Ectodermal cell (in vitro differentiated cells): ENCODE measurements at regions not wholly inside any gene's neighbourhood (a gene's known extent, or its start where the extent isn't known, plus 50 kb on each side); places are given as distances from the start of the nearest gene placed in this dataset.

Source experiments
- H3K27ac ChIP-seq: 2 replicates; pipeline ENCODE4 v1.7.0; 2013; ENCODE audit warnings: mild to moderate bottlenecking, low read depth, low read length; ENCODE audit not compliant: insufficient read depth, poor library complexity, severe bottlenecking
- H3K27me3 ChIP-seq: 2 replicates; pipeline ENCODE4 v1.7.0; 2013; ENCODE audit warnings: mild to moderate bottlenecking, low read length; ENCODE audit not compliant: insufficient read depth, control insufficient read depth, poor library complexity, severe bottlenecking
- H3K36me3 ChIP-seq: one replicate; pipeline ENCODE4 v1.7.0; 2013; ENCODE audit warnings: low read length; ENCODE audit not compliant: control insufficient read depth, insufficient read depth
- H3K4me1 ChIP-seq: one replicate; pipeline ENCODE4 v1.7.0; 2013; ENCODE audit warnings: low read length; ENCODE audit not compliant: control insufficient read depth, insufficient read depth
- H3K4me3 ChIP-seq: 2 replicates; pipeline ENCODE4 v1.7.0; 2013; ENCODE audit warnings: low read depth, low read length, control low read depth; ENCODE audit not compliant: insufficient read depth
- H3K9me3 ChIP-seq: 2 replicates; pipeline ENCODE4 v1.7.0; 2013; ENCODE audit warnings: mild to moderate bottlenecking, low read length, moderate library complexity; ENCODE audit not compliant: control insufficient read depth
- WGBS, 2 experiments: methylation state at CpG; one replicate each; pipeline ENCODE4 v1.1.7; 2013; ENCODE audit warnings: missing lambda C conversion rate in 2 of 2; 5-methylcytosine and 5-hydroxymethylcytosine counted together

DNA sequence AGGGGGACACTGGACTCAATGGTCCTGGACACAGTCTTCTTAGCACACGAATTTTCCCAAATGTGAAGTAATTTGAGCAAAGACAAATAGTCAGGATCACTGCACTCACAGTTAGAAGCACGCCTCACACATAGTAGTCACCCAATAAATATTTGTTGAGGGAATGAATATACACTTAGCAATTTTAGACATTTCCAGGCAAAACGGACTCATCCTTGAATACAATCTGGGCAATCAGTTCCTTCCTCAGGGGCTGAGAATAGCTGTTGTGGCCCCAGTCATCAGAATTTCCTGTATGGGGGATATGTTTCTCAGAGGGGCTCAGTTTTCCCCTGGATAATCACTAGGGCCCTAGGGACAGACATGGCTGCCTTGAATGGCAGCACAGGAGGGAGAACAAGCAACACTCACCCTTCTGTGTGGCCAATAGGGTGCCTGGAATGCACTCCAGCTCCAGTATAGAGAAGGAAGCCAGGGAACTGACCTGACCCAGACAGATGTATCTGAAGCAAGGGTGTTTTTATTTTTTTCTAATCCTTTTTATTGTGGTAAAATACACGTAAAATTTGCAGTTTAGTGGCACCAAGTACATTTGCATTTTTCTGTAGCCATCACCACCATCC, 282.7 kb upstream of the ZNF32 start:
- H3K27me3 ChIP-seq, result no peaks in the 10 kb centered on the region
- WGBS, 2 experiments, result 94 to 95% methylated on average over 3 to 4 of the region's 4 CpGs
- H3K4me1 ChIP-seq, result no peaks in the 10 kb centered on the region
- H3K36me3 ChIP-seq, result no peaks in the 10 kb centered on the region
- H3K27ac ChIP-seq, result no peak overlapping the region
- no peaks in the 10 kb centered on the region for H3K9me3 ChIP-seq
- no peak overlapping the region for H3K4me3 ChIP-seq

DNA sequence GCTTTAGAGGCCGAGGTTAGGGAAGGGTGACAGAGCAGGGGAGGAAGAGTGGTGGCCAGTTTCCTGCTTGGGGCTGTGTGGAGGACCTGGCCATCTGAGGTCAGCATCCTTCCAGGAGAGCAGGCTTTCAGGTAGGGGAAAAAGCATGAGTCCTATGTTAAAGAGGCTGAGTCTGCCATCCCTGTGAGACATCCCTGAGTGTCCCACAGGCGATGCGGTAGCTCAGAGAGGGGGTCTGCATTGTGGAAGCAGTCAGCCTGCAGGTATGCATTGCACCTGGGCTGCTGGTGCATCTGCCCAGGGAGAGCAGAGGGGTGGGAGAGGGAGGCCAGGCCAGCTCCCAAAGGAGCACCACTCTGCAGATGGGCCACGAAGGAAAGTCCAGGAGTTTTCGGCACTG, 282.1 kb upstream of the ZNF32 start:
- no peak overlapping the region for H3K4me3 ChIP-seq
- H3K27ac ChIP-seq, result no peak overlapping the region
- no peaks in the 10 kb centered on the region for H3K9me3 ChIP-seq
- H3K4me1 ChIP-seq, result no peaks in the 10 kb centered on the region
- H3K27me3 ChIP-seq, result no peaks in the 10 kb centered on the region
- H3K36me3 ChIP-seq, result no peaks in the 10 kb centered on the region
- WGBS, 2 experiments, result 94 to 96% methylated on average over 5 of the region's 5 CpGs

DNA sequence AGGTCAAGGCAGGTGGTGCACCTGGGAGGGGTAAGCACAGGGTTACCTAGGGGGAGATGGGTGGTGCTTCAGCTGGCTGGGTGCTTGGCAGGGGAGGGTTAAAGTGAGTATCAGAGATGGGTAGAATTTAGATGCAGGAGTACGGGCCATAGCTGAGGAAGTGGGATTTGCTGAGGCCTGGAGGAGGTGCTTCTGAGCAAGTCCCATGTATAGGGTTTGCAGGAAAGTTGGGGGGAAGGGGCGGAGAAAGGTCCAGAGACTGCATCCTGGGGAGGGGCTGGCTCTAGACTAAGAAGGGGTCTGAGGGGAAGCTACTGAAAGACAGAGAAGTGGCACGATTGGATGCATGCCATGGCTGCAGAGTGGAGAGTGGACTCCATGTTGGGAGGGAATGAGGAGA, 281.6 kb upstream of the ZNF32 start:
- no peaks in the 10 kb centered on the region for H3K36me3 ChIP-seq
- H3K27ac ChIP-seq, result no peak overlapping the region
- 89 to 92% methylated on average over 3 of the region's 3 CpGs for WGBS, 2 experiments
- no peak overlapping the region for H3K4me3 ChIP-seq
- H3K27me3 ChIP-seq, result no peaks in the 10 kb centered on the region
- no peaks in the 10 kb centered on the region for H3K4me1 ChIP-seq
- H3K9me3 ChIP-seq, result no peaks in the 10 kb centered on the region

DNA sequence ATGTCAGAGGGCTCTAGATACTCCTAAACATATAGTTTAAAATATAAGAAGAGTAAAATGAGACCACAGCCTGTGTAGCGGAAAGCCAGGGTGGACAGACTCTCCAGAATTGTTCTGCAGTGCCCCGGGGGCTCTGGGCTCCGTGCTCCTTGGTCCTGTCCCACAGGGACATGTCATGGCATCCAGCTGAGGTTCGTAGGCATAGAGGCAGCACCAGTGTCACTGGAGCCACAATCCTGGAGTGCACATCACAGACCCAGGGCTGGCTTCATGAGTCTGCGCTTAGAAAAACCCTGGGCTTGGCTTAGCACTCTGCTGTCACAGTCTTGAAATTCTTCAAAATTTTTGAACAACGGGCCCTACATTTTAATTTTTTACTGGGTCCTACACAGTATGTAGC, 280.4 kb upstream of the ZNF32 start:
- no peaks in the 10 kb centered on the region for H3K9me3 ChIP-seq
- no peaks in the 10 kb centered on the region for H3K36me3 ChIP-seq

DNA sequence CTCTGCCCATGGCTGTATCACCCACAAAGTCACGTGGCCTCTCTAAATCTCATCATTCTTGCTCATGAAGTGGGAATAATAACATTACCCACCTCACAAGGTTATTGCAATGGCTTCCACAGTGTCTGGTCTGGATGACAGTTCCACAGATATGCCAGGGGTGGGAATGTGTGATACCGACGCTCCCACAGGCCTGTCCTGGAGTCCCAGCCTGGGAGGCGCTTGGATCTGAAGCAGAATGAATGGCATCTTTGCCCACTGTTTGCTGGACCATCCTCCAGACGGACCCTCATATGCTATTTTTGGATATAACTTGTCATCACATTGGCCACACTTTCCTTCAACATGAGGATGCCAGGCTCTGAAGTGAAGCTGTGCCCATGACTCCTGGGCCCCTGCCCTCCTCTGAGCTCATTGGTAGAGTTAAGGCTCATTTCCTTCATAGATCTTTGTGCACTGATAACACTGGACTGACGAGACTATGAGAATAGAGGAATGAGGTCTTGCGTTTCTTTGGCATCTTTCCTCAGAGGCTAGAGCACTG, 279.8 kb upstream of the ZNF32 start:
- H3K27ac ChIP-seq, result no peak overlapping the region
- H3K36me3 ChIP-seq, result no peaks in the 10 kb centered on the region
- 93 to 94% methylated on average over 7 of the region's 7 CpGs for WGBS, 2 experiments
- no peaks in the 10 kb centered on the region for H3K27me3 ChIP-seq
- H3K4me1 ChIP-seq, result no peaks in the 10 kb centered on the region
- H3K4me3 ChIP-seq, result no peak overlapping the region
- no peaks in the 10 kb centered on the region for H3K9me3 ChIP-seq

More for the DNA sequence above, 280.4 kb upstream of the ZNF32 start:
- Histone ChIP-seq H3K4me3 (no peak overlapping the region), H3K27me3 (no peaks in the 10 kb centered on the region), H3K4me1 (no peaks in the 10 kb centered on the region), H3K27ac (no peak overlapping the region)
- 94 to 96% methylated on average over 6 of the region's 6 CpGs for WGBS, 2 experiments

DNA sequence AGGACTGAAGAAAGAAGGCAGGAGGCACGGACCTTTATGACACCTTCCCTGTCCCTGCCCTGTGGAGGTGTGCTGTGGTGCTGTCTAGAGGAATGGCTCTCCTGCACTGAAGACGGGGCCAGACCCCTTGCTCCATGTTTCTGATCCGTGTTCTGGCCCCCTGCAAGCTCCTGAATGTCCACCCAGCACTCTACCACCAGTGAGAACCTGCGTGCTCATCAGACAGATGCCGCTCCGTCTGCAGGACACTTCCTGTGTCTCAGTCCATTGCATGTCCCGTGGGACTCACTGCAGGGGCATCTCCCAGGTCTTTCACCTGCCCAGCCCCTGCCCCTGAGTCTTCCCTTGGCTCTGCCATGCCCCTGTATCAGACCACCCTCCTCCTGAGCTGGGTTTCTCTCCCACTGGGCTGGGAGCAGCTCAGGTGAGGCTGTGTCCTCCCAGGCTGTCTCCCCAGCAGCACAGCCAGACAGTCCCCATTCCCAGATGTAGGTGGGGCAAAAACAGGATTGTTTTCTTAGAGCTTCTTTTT, 278.3 kb upstream of the ZNF32 start:
- H3K36me3 ChIP-seq, result no peaks in the 10 kb centered on the region
- H3K27me3 ChIP-seq, result no peaks in the 10 kb centered on the region
- H3K4me3 ChIP-seq, result no peak overlapping the region
- 81 to 83% methylated on average over 7 of the region's 7 CpGs for WGBS, 2 experiments
- no peaks in the 10 kb centered on the region for H3K4me1 ChIP-seq
- H3K9me3 ChIP-seq, result no peaks in the 10 kb centered on the region
- no peak overlapping the region for H3K27ac ChIP-seq

DNA sequence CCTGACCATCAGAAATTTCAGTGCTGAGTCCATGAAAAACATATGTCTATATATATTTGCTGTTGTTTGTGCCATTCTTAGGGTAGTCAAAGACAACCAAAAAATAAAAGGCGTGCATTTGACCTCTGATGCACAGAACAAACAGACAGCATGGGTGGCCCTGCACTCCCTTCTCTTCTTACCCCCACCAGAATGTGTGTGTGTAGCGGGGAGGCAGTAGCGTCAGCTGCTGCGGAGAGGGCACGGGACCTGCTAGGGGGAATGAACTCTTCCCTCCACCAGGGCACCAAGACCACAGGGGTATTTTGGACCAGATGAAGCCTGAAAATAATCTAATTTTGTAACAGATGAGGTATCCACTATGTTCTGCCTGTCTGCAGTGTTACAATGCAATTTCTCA, 277.7 kb upstream of the ZNF32 start:
- H3K27me3 ChIP-seq, result no peaks in the 10 kb centered on the region
- no peak overlapping the region for H3K27ac ChIP-seq
- no peaks in the 10 kb centered on the region for H3K9me3 ChIP-seq
- no peaks in the 10 kb centered on the region for H3K4me1 ChIP-seq
- 92 to 96% methylated on average over 5 of the region's 5 CpGs for WGBS, 2 experiments
- no peaks in the 10 kb centered on the region for H3K36me3 ChIP-seq
- H3K4me3 ChIP-seq, result no peak overlapping the region

DNA sequence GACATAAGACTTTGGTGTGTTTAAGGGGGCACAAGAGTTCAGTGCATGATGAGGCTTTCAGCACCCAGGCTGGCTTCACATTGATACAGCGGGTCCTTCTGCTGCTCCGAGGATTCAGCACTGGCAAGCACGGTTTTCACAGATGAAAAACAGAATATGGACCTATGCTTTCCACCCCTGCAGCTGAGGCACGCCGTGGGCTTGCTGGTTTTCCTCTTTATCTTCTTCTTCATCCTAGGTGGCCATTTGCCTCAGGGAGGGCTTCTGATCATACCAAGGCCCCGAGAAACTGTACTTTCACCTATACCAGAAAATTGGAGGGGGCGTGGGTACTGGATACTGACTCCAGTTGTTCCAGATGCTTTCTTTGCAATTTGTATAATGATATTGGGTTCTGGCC, 277.1 kb upstream of the ZNF32 start:
- no peaks in the 10 kb centered on the region for H3K27me3 ChIP-seq
- no peak overlapping the region for H3K27ac ChIP-seq
- no peaks in the 10 kb centered on the region for H3K9me3 ChIP-seq
- H3K4me3 ChIP-seq, result no peak overlapping the region
- no peaks in the 10 kb centered on the region for H3K36me3 ChIP-seq
- H3K4me1 ChIP-seq, result no peaks in the 10 kb centered on the region
- 95 to 96% methylated on average over 7 of the region's 7 CpGs for WGBS, 2 experiments

DNA sequence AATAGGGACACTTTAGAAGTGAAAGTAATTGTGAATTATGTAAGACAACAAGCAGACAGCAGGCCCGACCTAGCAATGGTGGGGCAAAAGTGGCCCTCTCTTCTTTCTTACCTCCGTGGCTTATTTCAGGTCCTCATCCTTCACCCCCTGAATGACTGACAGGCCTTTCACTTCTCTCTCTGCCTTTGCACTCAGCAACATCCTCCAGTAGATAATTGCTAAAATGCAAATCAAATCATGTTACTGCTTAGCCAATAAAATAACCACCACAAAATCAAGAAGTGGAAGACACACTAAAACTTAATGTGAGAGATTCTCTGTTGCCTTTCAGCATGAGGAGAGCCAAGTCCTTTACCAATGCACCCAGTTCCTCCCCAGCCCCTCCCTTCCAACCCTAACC, 274.6 kb upstream of the ZNF32 start:
- Histone ChIP-seq H3K36me3 (no peaks in the 10 kb centered on the region), H3K27me3 (no peaks in the 10 kb centered on the region), H3K4me3 (no peak overlapping the region), H3K9me3 (no peaks in the 10 kb centered on the region), H3K4me1 (no peaks in the 10 kb centered on the region), H3K27ac (no peak overlapping the region)
- WGBS, 2 experiments, result 60 to 74% methylated on average over 2 of the region's 2 CpGs

DNA sequence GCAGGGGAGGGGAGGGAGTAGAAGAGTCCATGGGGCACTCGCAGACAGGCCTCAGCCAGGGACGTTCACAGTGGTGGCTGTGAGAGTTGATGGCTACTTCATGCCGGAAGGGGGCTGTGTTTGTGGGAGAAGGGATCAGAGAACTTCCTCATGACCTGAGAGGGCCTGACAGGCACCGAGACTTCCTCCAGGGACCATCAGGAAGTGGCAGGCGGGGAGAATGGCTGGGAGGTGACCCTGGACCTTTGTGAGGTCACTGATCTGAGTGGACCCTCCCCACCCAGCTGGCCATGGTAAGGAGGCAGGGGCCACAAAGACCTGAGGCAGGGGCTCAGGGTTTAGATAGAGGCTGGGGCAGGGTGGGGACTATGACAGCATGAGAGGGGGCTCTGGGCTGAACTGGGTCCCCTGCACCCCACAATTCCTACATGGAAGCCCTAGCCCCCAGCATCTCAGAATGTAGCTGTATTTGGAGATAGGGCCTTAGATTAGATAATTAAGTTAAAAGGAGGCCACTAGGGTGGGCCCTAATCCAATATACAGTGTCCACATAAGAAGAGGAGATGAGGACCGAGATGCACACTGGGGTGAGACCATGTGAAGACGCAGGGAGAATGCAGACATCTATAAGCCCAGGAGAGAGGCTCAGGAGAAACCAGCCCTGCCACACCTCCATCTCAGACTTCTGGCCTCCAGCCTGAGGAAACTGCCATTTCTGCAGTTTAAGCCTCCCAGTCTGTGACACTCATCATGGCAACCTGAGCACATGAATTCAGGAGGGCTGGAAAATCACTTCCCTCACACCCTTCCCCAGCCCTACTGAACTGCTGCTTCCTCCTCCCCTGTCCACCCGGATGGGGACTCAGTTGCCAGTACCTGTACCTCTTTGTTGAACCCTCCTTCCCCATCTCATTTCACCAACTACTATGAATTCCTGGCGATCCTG, 273.9 kb upstream of the ZNF32 start:
- Histone ChIP-seq H3K4me3 (no peak overlapping the region), H3K9me3 (no peaks in the 10 kb centered on the region), H3K27me3 (no peaks in the 10 kb centered on the region), H3K4me1 (no peaks in the 10 kb centered on the region), H3K27ac (no peak overlapping the region), H3K36me3 (no peaks in the 10 kb centered on the region)
- WGBS, 2 experiments, result 90 to 91% methylated on average over 9 of the region's 9 CpGs
